CD4-positive, alpha-beta T cell (primary cell): ENCODE measurements at regions not wholly inside any gene's neighbourhood (a gene's known extent, or its start where the extent isn't known, plus 50 kb on each side); places are given as distances from the start of the nearest gene placed in this dataset.

Experiments used
- ATAC-seq: fragments of 200-7000 bp; cut with Tn5 transposase; one replicate; pipeline ENCODE4 v1.10.0; 2022; ENCODE audit warnings: mild to moderate bottlenecking; ENCODE audit not compliant: poor library complexity
- CTCF ChIA-PET: fragments of 350-600 bp; sonication (Branson Sonifier 250); formaldehyde crosslinking; loops from one replicate; lab custom pipeline; 2021; ENCODE audit warnings: antibody characterized with exemption, inconsistent platforms; lab: Charles Lee
- POLR2A ChIA-PET: fragments of 350-600 bp; sonication (Branson Sonifier 250); formaldehyde crosslinking; loops from one replicate; lab custom pipeline; 2021; ENCODE audit warnings: antibody characterized with exemption, inconsistent platforms; lab: Charles Lee
- DNase-seq, 14 experiments: peaks; one replicate each; pipeline ENCODE4 v3.0.0-alpha.2; 2013 to 2020; ENCODE audit warnings: mixed read lengths in 2 of 14
- H3K27ac ChIP-seq, 2 donors: one replicate each; pipeline versions ENCODE4 v1.5.1 to v1.7.0; 2013; ENCODE audit warnings: low read length in 2 of 2, low read depth in 1 of 2, mild to moderate bottlenecking in 1 of 2
- H3K27me3 ChIP-seq, 2 experiments: 1 replicate in 1 of 2; 2 replicates in 1 of 2; pipeline versions ENCODE4 v1.6.1 to v1.7.0; 2013; ENCODE audit warnings: low read length in 2 of 2, control low read depth in 1 of 2, mild to moderate bottlenecking in 1 of 2, moderate library complexity in 1 of 2; ENCODE audit not compliant: insufficient read depth in 2 of 2, control insufficient read depth in 1 of 2
- H3K36me3 ChIP-seq: one replicate; pipeline ENCODE4 v1.6.1; 2013; ENCODE audit warnings: low read length, control low read depth; ENCODE audit not compliant: insufficient read depth
- H3K4me1 ChIP-seq: one replicate; pipeline ENCODE4 v1.6.1; 2013; ENCODE audit warnings: low read length, control low read depth; ENCODE audit not compliant: insufficient read depth
- H3K4me3 ChIP-seq: one replicate; pipeline ENCODE4 v1.5.1; 2013; ENCODE audit warnings: mild to moderate bottlenecking, low read length, moderate library complexity
- H3K9me3 ChIP-seq, 2 experiments: 1 replicate in 1 of 2; 2 replicates in 1 of 2; pipeline versions ENCODE4 v1.6.1 to v1.7.0; 2013; ENCODE audit warnings: low read length in 2 of 2, mild to moderate bottlenecking in 2 of 2, control low read depth in 1 of 2, moderate library complexity in 1 of 2; ENCODE audit not compliant: control insufficient read depth in 1 of 2, insufficient read depth in 1 of 2
- H3K27ac Mint-ChIP-seq: one replicate; pipeline ENCODE4 v1.8.0; 2020; ENCODE audit warnings: mixed read lengths
- H3K27me3 Mint-ChIP-seq: one replicate; pipeline ENCODE4 v1.8.0; 2021; ENCODE audit warnings: mixed read lengths
- H3K36me3 Mint-ChIP-seq: one replicate; pipeline ENCODE4 v1.8.0; 2021; ENCODE audit warnings: low read depth, mixed read lengths
- H3K4me1 Mint-ChIP-seq: one replicate; pipeline ENCODE4 v1.8.0; 2021; ENCODE audit warnings: low read depth, mixed read lengths
- H3K4me3 Mint-ChIP-seq: one replicate; pipeline ENCODE4 v1.8.0; 2020; ENCODE audit warnings: mild to moderate bottlenecking, mixed read lengths
- H3K9me3 Mint-ChIP-seq: one replicate; pipeline ENCODE4 v1.8.0; 2020; ENCODE audit warnings: mixed read lengths
- CTCF ChIP-seq: fragments of 200-600 bp; IDR thresholded peaks from one replicate; pipeline ENCODE4 v1.8.0; 2022; ENCODE audit warnings: antibody characterized with exemption, mild to moderate bottlenecking
- intact Hi-C, 2 experiments: fragments of 100-400 bp; cut with DNase I in 1 of 2; cut with micrococcal nuclease in 1 of 2; formaldehyde crosslinking; loops; one replicate each; pipeline versions ENCODE4 v1.15.1 to v1.9.0; 2023 to 2025; cut with DNase I, micrococcal nuclease

- H3K4me3 Mint-ChIP-seq: no peak overlapping the region
- peaks cover 2% of the 10 kb centered on the region for H3K9me3 Mint-ChIP-seq
- Histone ChIP-seq H3K9me3 (peaks cover 0 to 8% of the 10 kb centered on the region in 2 experiments), H3K27ac (no peak overlapping the region), H3K36me3 (no peaks in the 10 kb centered on the region), H3K4me3 (no peak overlapping the region), H3K4me1 (no peaks in the 10 kb centered on the region), H3K27me3 (no peaks in the 10 kb centered on the region)
- ChIA-PET CTCF (no interaction called here), POLR2A (no interaction called here)
- peaks cover 15% of the 10 kb centered on the region for H3K27me3 Mint-ChIP-seq
- no peaks in the 10 kb centered on the region for H3K36me3 Mint-ChIP-seq
- H3K4me1 Mint-ChIP-seq: no peaks in the 10 kb centered on the region
- H3K27ac Mint-ChIP-seq: no peak overlapping the region
- intact Hi-C loops: no loop called here
- no peak for ATAC-seq
- DNase-seq: no peak
- no peak for TF ChIP-seq CTCF
These were observed 303.5 kb downstream of the AHR start for GRCh38 chr7:17601921-17602320.

- no peaks in the 10 kb centered on the region for H3K36me3 ChIP-seq
- no peaks in the 10 kb centered on the region for H3K4me1 ChIP-seq
- intact Hi-C loops: no loop called here
- H3K27ac Mint-ChIP-seq: no peak overlapping the region
- no peak overlapping the region for H3K4me3 Mint-ChIP-seq
- CTCF ChIA-PET: no interaction called here
- no peak for TF ChIP-seq CTCF
- H3K36me3 Mint-ChIP-seq: no peaks in the 10 kb centered on the region
- POLR2A ChIA-PET: no interaction called here
- H3K4me1 Mint-ChIP-seq: no peaks in the 10 kb centered on the region
- no peak for ATAC-seq
- H3K4me3 ChIP-seq: no peak overlapping the region
- no peaks in the 10 kb centered on the region for H3K9me3 ChIP-seq
- peaks cover 2% of the 10 kb centered on the region for H3K9me3 Mint-ChIP-seq
- peaks cover 12% of the 10 kb centered on the region for H3K27me3 Mint-ChIP-seq
- no peak overlapping the region for H3K27ac ChIP-seq
- DNase-seq: no peak
- H3K27me3 ChIP-seq: no peaks in the 10 kb centered on the region
These were observed 309.8 kb downstream of the AHR start for GRCh38 chr7:17608114-17608833.

GRCh38 chr7:17611611-17612010 is 313.2 kb downstream of the AHR start:
- Histone ChIP-seq H3K4me3 (no peak overlapping the region), H3K9me3 (no peaks in the 10 kb centered on the region), H3K36me3 (no peaks in the 10 kb centered on the region), H3K27ac (no peak overlapping the region), H3K4me1 (no peaks in the 10 kb centered on the region), H3K27me3 (no peaks in the 10 kb centered on the region)
- POLR2A ChIA-PET: no interaction called here
- no peaks in the 10 kb centered on the region for H3K36me3 Mint-ChIP-seq
- TF ChIP-seq CTCF: no peak
- DNase-seq (no peak), ATAC-seq (no peak)
- H3K27me3 Mint-ChIP-seq: no peaks in the 10 kb centered on the region
- intact Hi-C loops: no loop called here
- no peaks in the 10 kb centered on the region for H3K9me3 Mint-ChIP-seq
- no peak overlapping the region for H3K4me3 Mint-ChIP-seq
- CTCF ChIA-PET: no interaction called here
- no peak overlapping the region for H3K27ac Mint-ChIP-seq
- no peaks in the 10 kb centered on the region for H3K4me1 Mint-ChIP-seq
